Head of caudate nucleus (tissue), 42 donors: ENCODE measurements at regions not wholly inside any gene's neighbourhood (a gene's known extent, or its start where the extent isn't known, plus 50 kb on each side); places are given as distances from the start of the nearest gene placed in this dataset.

Experiments used
- DNase-seq, 42 donors: peaks; one replicate each; pipeline versions ENCODE4 v3.0.0 to v3.0.0-alpha.2; 2020 to 2021; ENCODE audit warnings: mixed read lengths in 7 of 42
- intact Hi-C: fragments of 100-400 bp; cut with DNase I; formaldehyde crosslinking; loops from one replicate; pipeline ENCODE4 v1.15.0; 2022

GRCh38 chr2:3958465-3958864, 255.1 kb downstream of the DCDC2C start:
- DNase-seq = no peak
- intact Hi-C loops = no loop called here

GRCh38 chr2:3958969-3959368, 255.6 kb downstream of the DCDC2C start:
- intact Hi-C loops = no loop called here
- DNase-seq = no peak

- intact Hi-C loops = no loop called here
- peak in 1 of 42 donors; percentile 28 for DNase-seq
Measured at GRCh38 chr2:3959372-3959771, 256.0 kb downstream of the DCDC2C start.

DNA sequence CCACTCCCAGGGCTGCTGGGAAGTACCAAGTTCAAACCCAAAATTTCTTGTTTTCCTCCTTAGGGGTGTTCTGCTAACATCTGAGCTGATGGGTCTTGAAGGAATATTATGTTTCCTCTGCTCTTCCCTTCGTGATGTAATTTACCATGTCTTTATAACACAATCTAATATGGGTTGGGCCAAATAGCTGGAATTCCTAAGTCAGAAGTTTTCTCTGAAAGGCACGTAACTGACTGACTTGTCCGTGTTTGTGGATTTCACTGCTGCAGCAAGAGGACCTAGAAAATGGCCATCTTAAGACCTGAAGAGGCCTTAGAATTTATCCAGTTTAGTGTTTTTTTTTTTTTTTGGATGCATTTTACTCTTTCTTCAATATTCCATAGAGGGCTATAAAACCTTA, 256.7 kb downstream of the DCDC2C start:
- DNase-seq = no peak
- intact Hi-C loops = no loop called here

- intact Hi-C loops = no loop called here
- no peak for DNase-seq
Measured at GRCh38 chr2:3962719-3963118, 259.3 kb downstream of the DCDC2C start.

GRCh38 chr2:3965211-3965610, 261.8 kb downstream of the DCDC2C start:
- no peak for DNase-seq
- intact Hi-C loops = no loop called here

- intact Hi-C loops = no loop called here
- DNase-seq = no peak
Measured at GRCh38 chr2:3965953-3966352, 262.6 kb downstream of the DCDC2C start.

- DNase-seq = no peak
- intact Hi-C loops = no loop called here
Measured at GRCh38 chr2:3966470-3966869, 263.1 kb downstream of the DCDC2C start.

DNA sequence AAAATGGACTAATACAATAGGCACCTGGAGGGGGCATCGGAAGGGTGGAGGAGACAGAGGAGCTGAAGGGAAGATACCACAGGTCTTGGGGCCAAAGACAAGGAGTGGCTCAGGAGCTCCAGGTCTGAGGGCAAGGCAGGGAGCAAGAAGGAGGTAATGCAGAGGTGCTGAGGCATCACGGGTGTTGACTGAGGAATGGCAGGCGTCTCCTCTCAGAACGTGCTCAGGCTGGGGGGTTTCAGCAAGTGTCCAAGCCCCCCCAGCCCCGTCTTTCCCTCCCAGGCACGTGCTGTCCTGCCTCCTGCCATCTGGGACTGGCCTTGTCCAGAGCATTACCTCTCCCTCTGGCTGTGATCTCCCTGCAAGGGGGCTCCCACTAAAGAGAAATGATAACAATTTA, 265.4 kb downstream of the DCDC2C start:
- intact Hi-C loops = no loop called here
- no peak for DNase-seq

- intact Hi-C loops = no loop called here
- DNase-seq = no peak
Measured at GRCh38 chr2:3970791-3971651, 267.6 kb downstream of the DCDC2C start.

DNA sequence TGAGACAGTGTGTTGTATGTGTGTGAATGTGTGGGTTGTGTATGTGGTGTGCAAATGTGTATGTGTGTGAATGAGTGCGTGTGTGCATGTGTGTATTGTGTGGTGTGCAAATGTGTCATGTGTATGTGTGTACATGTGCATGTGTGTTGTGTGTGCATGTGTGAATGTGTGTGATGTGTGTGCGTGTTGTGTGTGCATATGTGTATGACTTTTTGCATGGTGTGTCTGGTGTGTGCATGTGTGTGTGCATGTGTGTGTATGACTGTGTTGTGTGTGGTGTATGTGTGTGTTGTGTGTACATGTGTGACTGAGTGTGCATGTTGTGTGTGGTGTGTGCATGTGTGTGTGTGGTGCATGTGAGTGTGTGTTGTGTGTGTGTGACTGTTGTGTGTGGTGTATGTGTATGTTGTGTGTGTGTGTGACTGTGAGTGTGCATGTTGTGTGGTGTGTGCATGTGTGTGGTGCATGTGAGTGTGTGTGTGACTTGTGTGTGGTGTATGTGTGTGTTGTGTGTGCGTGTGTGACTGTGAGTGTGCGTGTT, 268.3 kb downstream of the DCDC2C start:
- intact Hi-C loops = no loop called here
- DNase-seq = no peak

DNA sequence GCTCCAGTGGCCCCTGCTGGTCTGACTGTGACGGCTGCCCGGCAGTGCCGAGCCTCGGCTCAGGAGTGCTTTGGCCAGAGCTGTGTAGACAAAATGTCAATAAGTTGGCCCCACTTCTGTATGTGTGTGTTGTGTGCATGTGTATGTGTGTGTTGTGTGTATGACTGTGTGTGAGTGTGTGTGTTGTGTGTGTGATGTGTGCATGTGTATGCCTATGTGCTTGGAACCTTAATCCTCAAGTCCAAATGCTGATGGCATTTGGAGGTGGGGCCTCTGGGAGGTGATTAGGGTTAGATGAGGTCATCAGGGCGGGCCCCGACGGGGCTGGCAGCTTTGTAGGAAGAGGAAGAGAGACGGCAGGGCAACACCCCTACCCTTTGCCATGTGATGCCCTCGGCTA, 269.0 kb downstream of the DCDC2C start:
- intact Hi-C loops = no loop called here
- DNase-seq = no peak

DNA sequence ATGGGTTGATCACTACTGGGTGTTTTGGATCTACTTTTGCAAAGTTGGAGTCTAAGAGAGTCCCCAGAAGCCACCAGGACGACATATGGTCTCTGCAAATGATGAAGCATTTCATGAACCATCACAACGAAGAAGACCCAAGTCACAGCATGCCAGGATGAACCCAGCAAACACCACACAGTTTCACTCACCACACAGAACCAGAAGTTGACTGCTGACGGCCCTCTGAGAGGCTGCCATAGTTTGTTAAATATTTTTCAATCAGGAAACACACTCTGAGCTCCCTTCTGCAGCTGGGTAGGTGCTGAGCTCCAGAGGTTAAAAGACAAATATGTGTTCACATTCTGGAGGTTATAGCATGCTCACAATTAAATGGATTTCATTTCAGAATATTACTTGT, 271.4 kb downstream of the DCDC2C start:
- no peak for DNase-seq
- intact Hi-C loops = no loop called here

- intact Hi-C loops = no loop called here
- DNase-seq = peak in 7 of 42 donors; percentile 2 to 59 (median 28)
Measured at GRCh38 chr2:3981446-3981987, 278.1 kb downstream of the DCDC2C start.

GRCh38 chr2:3982160-3982559, 278.8 kb downstream of the DCDC2C start:
- intact Hi-C loops = no loop called here
- DNase-seq = no peak

- intact Hi-C loops = no loop called here
- no peak for DNase-seq
Measured at GRCh38 chr2:3986063-3986462, 282.7 kb downstream of the DCDC2C start.

DNA sequence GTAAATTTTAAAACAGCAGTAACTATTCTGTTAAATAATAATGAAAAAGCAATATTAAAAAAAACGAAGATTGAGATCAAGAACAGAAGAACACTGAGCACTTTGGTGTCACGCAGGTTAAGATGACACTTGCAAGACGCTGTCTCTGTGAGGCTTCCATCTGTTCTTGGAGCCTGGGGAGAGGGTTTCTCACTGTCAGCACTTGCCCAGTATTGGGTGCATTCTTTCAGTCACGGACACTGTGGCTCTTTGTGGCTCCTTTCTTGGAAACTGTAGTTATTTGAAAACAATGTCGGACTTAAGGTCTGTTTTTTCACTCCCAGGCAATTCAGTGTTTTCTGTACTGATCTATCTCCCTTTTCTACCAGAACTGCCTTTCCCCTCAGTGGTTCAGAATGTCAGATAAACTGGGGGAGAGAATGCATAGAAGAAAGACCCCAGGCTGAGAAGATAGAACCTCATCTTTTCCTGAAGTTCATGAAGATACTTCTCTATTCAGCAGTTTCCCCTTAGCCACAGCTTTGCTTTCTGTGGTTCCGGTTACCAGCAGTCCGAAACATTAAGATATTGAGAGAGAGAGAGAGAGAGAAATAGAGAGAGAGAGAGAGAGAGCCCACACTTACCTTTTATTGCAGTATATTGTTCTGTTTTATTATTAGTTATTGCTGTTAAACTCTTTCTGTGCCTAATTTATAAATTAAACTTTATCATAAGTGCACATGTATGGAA, 283.3 kb downstream of the DCDC2C start:
- no peak for DNase-seq
- intact Hi-C loops = no loop called here

DNA sequence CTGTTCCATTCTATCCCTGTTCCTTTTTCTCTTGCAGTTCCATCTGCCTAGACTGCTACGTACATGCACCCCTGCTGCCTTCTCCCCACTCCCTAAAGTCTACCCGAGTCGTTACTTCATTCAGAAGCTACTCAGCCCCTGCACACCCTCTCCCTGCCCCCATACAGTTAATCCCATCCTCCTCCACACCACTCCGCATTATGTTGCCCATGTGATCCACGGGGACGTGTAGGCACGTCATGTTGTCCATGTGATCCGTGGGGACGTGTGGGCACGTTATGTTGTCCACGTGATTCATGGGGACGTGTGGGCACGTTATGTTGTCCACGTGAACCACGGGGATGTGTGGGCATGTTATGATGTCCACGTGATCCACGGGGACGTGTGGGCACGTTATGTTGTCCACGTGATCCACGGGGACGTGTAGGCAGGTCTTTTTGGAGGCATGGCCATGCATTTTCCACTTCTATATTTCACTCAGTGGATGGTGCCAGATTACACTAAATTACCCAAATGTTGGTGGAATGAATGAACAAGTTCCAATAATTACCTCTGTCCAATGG, 299.5 kb downstream of the DCDC2C start:
- intact Hi-C loops = no loop called here
- no peak for DNase-seq

DNA sequence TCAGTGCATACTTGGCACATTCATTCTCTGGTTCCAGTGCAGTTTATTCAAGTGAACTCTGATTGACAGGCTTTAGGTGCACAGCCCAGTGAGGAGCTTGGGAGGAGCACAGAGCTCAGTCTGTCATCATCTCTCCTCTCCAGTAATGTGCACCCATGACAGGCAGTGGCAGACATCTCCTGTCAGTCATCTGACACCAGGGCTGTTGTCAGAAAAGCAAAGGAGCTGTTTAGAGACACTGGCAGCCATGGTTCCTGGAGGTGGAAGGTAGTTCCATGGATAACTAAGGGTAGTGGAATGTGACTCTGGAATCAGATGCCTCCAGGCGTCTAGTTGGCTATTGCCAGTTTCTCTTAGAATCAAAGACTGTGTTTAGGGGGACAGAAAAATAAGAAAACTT, 308.8 kb downstream of the DCDC2C start:
- no peak for DNase-seq
- intact Hi-C loops = no loop called here

DNA sequence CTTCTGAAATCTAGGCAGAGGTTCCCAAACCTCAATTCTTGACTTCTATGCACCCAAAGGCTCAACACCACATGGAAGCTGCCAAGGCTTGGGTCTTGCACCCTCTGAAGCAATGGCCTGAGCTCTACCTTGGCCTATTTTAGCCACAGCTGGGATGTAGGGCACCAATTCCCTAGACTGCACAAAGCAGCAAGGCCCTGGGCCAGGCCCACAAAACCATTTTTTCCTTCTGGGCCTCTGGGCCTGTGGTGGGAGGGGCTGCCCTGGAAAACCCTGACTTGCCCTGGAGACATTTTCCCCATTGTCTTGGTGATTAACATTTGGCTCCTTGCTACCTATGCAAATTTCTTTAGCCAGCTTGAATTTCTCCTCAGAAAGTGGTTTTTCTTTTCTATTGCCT, 315.2 kb downstream of the DCDC2C start:
- intact Hi-C loops = no loop called here
- DNase-seq = peak in 1 of 42 donors; percentile 14
